OCI-LY3 (cell line): ENCODE measurements at regions not wholly inside any gene's neighbourhood (a gene's known extent, or its start where the extent isn't known, plus 50 kb on each side); places are given as distances from the start of the nearest gene placed in this dataset.
A peak's percentile ranks its signal among the peaks of the same experiment; 100 is the strongest.

Experiments used
- H2AFZ ChIP-seq: fragments of 200-600, 300-600 bp; shearing (Covaris generic); 2 replicates; pipeline ENCODE4 v1.6.0; 2014; ENCODE audit warnings: antibody characterized with exemption, low read depth, low read length
- H3K27ac ChIP-seq: fragments of 200-600, 300-600 bp; sonication (generic); 2 replicates; pipeline ENCODE4 v1.5.1; 2014; ENCODE audit warnings: mild to moderate bottlenecking, low read length, moderate library complexity, mixed read lengths
- H3K27me3 ChIP-seq: fragments of 200-600, 300-600 bp; sonication (generic); 2 replicates; pipeline ENCODE4 v1.6.1; 2014; ENCODE audit warnings: low read depth, low read length, mixed read lengths
- H3K36me3 ChIP-seq: fragments of 200-600, 300-600 bp; sonication (generic); replicated peaks from 2 replicates; pipeline ENCODE3; 2014; ENCODE audit warnings: low read depth, low read length, mixed read lengths
- H3K4me1 ChIP-seq: fragments of 300-600, 200-600 bp; sonication (generic); 2 replicates; pipeline ENCODE4 v1.6.1; 2014; ENCODE audit warnings: low read length, mixed read lengths
- H3K4me2 ChIP-seq: fragments of 200-600, 300-600 bp; sonication (generic); 2 replicates; pipeline ENCODE4 v1.6.1; 2014; ENCODE audit warnings: low read length, mixed read lengths
- H3K4me3 ChIP-seq: fragments of 300-600, 200-600 bp; sonication (generic); 2 replicates; pipeline ENCODE4 v1.5.1; 2014; ENCODE audit warnings: antibody characterized with exemption, mild to moderate bottlenecking, low read length, moderate library complexity
- H3K79me2 ChIP-seq: fragments of 300-600, 200-600 bp; shearing (Covaris generic); 2 replicates; pipeline ENCODE4 v1.6.1; 2014; ENCODE audit warnings: mild to moderate bottlenecking, low read length, mixed read lengths
- H3K9ac ChIP-seq: fragments of 300-600, 200-600 bp; shearing (Covaris generic); 2 replicates; pipeline ENCODE4 v1.6.0; 2014; ENCODE audit warnings: mild to moderate bottlenecking, low read length, moderate library complexity
- H3K9me3 ChIP-seq: fragments of 200-600, 300-600 bp; shearing (Covaris generic); 2 replicates; pipeline ENCODE4 v1.6.1; 2014; ENCODE audit warnings: low read length, mixed read lengths; ENCODE audit not compliant: insufficient read depth
- H4K20me1 ChIP-seq: fragments of 200-600, 300-600 bp; sonication (generic); 2 replicates; pipeline ENCODE4 v1.6.1; 2016; ENCODE audit warnings: low read length, mixed read lengths; ENCODE audit not compliant: insufficient read depth
- CTCF ChIP-seq: fragments of 200-600, 300-600 bp; sonication (generic); IDR thresholded peaks from 2 replicates; pipeline ENCODE4 v1.5.1; 2014; ENCODE audit warnings: antibody characterized with exemption, low read length, low read depth
- EZH2phosphoT487 ChIP-seq: fragments of 200-600 bp; shearing (Covaris generic); IDR thresholded peaks from 2 replicates; pipeline ENCODE4 v1.6.1; 2018; ENCODE audit warnings: antibody characterized with exemption, mixed run types, low read depth

GRCh38 chr13:55190996-55191395 is 1949.7 kb upstream of the PRR20A start:
- no peaks in the 10 kb centered on the region for H3K36me3 ChIP-seq
- H3K4me3 ChIP-seq = no peak overlapping the region
- 0 out of 2 replicates have a peak, but pooled peaks cover 3% of the 10 kb centered on the region for H3K9me3 ChIP-seq
- no peak overlapping the region for H2AFZ ChIP-seq
- H3K27me3 ChIP-seq = no peaks in the 10 kb centered on the region
- no peak overlapping the region for H3K27ac ChIP-seq
- H3K9ac ChIP-seq = no peak overlapping the region
- H3K79me2 ChIP-seq = no peaks in the 10 kb centered on the region
- H4K20me1 ChIP-seq = no peaks in the 10 kb centered on the region
- no peak for TF ChIP-seq CTCF
- TF ChIP-seq EZH2phosphoT487 = no peak
- no peaks in the 10 kb centered on the region for H3K4me1 ChIP-seq
- no peak overlapping the region for H3K4me2 ChIP-seq

DNA sequence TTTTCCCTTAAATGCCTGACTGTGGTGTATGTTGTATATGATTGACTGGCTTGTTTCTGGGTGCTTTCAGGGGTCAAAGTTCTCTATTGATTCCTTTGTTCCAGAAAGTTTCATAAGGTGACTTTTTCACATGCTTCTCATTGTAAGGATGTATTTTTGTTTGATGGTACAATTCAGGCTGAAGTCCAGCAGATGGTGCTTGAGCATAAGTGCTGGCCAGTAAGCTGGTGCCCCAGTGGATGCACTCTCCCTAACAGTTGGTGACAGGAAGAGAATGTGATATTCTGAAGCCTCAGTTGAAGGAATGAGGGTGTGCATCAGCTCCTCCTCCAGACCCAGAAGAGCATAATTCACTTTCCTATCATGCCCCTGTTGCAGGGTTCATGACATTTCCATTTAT is 1941.6 kb upstream of the PRR20A start:
- no peak for TF ChIP-seq EZH2phosphoT487
- peak; percentile 46 for TF ChIP-seq CTCF
- H3K4me1 ChIP-seq = no peaks in the 10 kb centered on the region

DNA sequence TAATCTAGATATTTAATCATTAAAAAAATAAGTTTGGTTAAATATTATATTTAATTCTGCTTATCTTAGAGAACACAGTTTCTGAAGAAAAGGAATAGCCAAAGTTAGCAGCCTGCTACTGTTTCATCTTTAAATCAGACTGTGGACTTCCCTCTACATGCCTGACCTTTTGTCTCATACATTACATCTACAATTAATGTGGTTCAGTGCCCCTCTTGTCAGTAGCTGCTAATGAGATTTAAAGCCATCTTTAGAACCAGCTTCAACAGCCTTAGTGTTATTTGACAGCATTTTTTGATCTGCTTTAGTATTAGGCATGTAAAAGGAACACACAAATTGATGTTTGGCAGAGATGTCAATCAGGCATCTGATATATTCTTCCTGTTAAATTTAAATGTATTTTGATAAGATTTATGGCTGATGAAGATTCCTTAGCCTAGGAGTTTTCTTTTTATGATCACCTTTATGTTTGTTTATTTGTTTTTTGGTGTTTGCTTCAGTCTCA is 1925.8 kb upstream of the PRR20A start:
- Histone ChIP-seq H3K9ac (no peak overlapping the region), H3K79me2 (no peaks in the 10 kb centered on the region), H2AFZ (peak overlapping the region; percentile 14; the same call in 1 of the 2 replicates), H3K27ac (no peak overlapping the region), H3K4me3 (no peak overlapping the region), H3K4me2 (no peak overlapping the region), H3K36me3 (no peaks in the 10 kb centered on the region), H3K9me3 (no peaks in the 10 kb centered on the region), H3K4me1 (no peaks in the 10 kb centered on the region), H3K27me3 (no peaks in the 10 kb centered on the region), H4K20me1 (no peaks in the 10 kb centered on the region)
- TF ChIP-seq EZH2phosphoT487 (no peak), CTCF (no peak)

More for the DNA sequence above, 1941.6 kb upstream of the PRR20A start:
- Histone ChIP-seq H3K79me2 (no peaks in the 10 kb centered on the region), H4K20me1 (no peaks in the 10 kb centered on the region), H3K9me3 (0 out of 2 replicates have a peak, but pooled peaks cover 3% of the 10 kb centered on the region), H3K4me3 (no peak overlapping the region), H3K27me3 (no peaks in the 10 kb centered on the region), H3K9ac (no peak overlapping the region), H2AFZ (no peak overlapping the region), H3K4me2 (no peak overlapping the region), H3K36me3 (no peaks in the 10 kb centered on the region), H3K27ac (no peak overlapping the region)

DNA sequence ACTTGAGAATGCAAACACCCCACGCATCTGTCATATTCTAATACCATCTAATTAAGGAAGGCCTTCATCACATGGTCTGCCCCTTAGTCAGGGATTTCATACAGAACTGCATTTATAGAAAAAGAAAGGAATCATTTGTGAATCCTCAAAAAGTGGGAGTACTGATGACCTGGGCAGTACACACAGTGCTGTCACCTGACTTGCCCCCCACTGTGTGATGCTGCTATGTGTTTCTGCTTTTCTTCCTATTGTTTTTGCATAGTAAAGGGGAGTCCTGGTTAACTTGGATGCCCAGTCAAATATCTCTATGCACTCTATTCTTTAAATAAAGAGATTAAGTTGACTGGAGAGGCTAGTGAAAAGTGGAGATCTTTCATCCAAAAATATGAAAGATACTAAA is 1921.2 kb upstream of the PRR20A start:
- H3K79me2 ChIP-seq = no peaks in the 10 kb centered on the region
- H3K27ac ChIP-seq = no peak overlapping the region
- no peaks in the 10 kb centered on the region for H3K9me3 ChIP-seq
- no peaks in the 10 kb centered on the region for H4K20me1 ChIP-seq
- no peak overlapping the region for H3K4me2 ChIP-seq
- no peak overlapping the region for H2AFZ ChIP-seq
- H3K27me3 ChIP-seq = no peaks in the 10 kb centered on the region
- no peak overlapping the region for H3K4me3 ChIP-seq
- TF ChIP-seq EZH2phosphoT487 = no peak
- TF ChIP-seq CTCF = no peak
- no peak overlapping the region for H3K9ac ChIP-seq
- no peaks in the 10 kb centered on the region for H3K4me1 ChIP-seq
- H3K36me3 ChIP-seq = no peaks in the 10 kb centered on the region
